HG02852 (cell line): ENCODE measurements at regions not wholly inside any gene's neighbourhood (a gene's known extent, or its start where the extent isn't known, plus 50 kb on each side); places are given as distances from the start of the nearest gene placed in this dataset.

Source experiments
- ATAC-seq: cut with Tn5 transposase; IDR thresholded peaks from one replicate; pipeline ENCODE4 v1.9.1; 2021; ENCODE audit warnings: mild to moderate bottlenecking, moderate library complexity; ENCODE audit not compliant: unreplicated experiment

DNA sequence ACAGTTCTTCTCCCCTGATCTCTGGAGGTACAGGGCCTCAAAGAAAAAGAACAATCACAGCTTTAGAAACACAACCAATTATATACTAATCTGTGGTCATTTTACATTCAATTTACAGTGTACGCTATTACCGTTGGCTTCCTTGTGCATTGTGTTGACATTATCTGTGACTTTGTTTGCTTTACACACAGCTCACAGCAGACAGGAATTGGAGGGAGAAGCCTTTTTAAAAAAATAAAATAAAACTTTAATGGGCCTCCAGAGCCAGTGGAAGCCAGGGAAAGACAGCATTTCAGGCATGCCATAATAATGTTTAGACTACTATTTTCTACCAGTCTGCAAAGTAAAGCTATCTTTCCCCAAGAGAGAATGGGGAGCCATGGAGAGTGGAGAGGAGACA lies 179.0 kb upstream of the ADO start:
- no peak for ATAC-seq

DNA sequence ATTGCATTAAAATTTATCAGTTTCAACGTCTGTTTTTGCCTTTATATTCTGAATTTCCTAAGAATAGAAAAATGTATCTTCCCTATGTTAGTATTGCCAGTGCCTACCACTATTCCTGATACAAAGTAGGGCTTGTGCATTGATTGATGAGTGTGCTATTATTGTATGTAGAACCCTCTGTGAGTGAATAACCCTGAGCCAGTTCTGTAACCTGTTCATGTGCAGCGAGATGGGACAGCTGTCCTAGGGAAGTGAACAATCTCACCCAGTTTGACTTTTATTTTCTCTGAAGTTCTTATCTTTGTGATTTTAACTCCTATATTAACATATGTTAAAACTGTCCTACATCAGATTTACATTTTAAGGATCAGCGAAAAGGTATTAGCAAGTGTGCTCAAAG lies 178.4 kb upstream of the ADO start:
- ATAC-seq = no peak

DNA sequence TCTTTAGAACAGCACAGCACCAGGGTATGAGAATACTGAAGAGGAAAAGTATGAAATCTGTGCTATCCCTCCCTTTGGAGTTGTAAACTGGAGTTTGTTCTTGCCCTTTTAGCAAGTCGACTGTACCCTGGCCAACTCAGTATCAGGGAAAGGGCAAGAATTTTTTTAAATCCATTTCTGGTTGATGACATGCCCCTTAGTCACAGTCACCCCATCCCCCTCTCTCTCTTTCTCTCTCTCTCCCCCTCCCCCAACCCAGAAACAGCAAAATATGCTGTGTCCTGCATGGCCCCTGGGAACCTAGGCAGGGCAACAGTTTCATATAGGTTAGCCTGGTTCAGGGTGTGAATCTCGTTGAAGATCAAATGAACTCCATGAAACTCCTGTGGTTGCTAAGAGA lies 177.7 kb upstream of the ADO start:
- ATAC-seq = no peak

DNA sequence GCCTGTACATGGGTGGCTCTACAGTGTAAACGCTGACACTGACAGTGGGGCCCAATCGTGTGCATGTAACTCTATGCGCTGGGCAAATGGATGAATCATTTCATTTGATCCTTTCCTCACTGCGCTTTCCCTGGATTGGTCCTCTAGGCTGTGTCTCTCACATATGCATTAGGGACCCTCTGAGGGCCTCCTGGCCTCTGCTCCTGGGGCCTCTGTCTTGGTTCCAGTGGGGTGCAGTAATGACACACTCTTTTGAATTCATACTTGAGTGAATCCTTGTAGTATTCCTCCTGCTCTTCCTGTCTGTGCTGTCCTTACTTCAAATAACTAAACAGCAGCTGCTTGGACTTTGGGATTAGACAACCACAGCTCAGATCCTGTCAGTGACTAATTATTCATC lies 176.5 kb upstream of the ADO start:
- no peak for ATAC-seq

DNA sequence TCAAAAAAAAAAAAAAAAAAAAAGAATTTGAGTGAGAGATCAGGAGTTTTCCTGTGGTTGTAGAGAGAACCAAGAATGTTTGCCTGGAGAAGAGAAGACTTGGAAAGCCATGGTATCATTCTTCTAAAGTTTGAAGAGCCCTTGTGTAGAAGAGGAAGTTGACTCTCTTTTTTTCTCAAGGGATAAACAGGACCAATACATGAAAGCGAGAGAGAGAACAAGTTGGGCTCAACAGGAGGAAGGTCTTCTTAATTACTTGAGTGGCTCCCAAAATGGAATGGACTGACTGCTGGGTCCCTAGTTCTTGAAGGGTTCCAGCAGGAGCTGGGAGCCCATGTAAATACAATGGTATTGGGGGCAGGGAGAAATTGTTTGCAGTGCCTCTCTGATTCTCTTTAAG lies 173.3 kb upstream of the ADO start:
- ATAC-seq = no peak

- ATAC-seq = peak; percentile 80
Measured at GRCh38 chr10:62632071-62632809, 172.3 kb upstream of the ADO start.

DNA sequence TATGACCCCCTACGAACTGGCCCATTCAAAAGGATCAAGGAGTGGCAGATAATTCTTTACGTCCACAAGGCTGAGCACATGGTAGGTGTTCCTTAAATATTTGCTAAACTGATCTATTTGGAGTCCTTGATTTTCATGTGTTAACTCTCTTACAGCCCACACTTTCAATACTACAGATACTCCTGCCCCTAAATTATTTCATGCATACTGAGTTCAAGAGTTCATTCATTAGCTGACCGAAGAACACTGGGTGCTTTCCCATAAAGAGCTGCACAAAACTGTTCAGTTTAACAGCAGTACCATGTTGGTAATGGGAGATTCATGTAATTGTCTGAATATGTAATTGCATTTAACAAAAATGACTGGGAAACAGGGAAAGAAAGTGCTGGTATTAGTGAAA lies 170.5 kb upstream of the ADO start:
- ATAC-seq = no peak

DNA sequence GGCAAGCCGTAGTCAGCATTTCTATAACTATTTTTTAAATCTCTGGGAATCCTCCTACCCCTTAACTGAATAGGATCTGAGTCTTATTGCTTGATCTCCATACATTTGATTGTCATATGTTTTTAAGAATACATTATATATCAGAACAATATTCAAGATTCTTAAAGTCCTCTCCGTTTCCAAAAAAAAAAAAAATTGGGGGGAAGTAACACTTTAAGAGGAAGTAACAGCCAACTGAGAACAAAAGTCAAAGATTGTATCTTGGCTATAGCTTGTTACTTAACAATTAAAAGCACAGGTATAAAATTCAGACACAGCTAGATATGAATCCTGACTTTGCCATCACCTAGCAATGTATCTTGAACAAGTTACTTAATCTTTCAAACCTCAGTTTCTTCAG lies 169.9 kb upstream of the ADO start:
- ATAC-seq = no peak

GRCh38 chr10:62635127-62635526 lies 169.4 kb upstream of the ADO start:
- ATAC-seq = no peak

- ATAC-seq = no peak
Measured at GRCh38 chr10:62636825-62637248, 167.7 kb upstream of the ADO start.

- ATAC-seq = peak; percentile 57
Measured at GRCh38 chr10:62637249-62638061, 167.1 kb upstream of the ADO start.

- peak; percentile 40 for ATAC-seq
Measured at GRCh38 chr10:62638062-62638477, 166.4 kb upstream of the ADO start.

- ATAC-seq = no peak
Measured at GRCh38 chr10:62639144-62639543, 165.4 kb upstream of the ADO start.

DNA sequence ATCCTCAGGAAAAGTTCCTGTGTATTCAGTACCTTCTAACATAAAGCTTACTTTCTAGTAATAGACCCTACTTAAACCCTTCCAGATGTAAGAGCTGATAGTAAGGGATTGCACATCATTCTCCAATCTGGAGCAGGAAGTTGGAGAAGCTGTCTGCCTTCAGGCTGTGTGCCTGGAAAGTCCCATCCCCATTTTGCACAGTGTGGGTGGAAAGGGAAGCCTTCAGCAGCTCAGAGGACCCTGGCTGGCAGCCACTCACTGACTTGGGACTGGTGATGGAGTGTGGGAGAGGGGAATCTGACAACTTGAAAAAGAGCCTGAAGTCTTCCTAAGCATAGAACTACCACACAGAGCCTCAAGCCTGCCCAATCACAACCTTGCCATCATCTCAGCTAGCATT lies 164.1 kb upstream of the ADO start:
- no peak for ATAC-seq

DNA sequence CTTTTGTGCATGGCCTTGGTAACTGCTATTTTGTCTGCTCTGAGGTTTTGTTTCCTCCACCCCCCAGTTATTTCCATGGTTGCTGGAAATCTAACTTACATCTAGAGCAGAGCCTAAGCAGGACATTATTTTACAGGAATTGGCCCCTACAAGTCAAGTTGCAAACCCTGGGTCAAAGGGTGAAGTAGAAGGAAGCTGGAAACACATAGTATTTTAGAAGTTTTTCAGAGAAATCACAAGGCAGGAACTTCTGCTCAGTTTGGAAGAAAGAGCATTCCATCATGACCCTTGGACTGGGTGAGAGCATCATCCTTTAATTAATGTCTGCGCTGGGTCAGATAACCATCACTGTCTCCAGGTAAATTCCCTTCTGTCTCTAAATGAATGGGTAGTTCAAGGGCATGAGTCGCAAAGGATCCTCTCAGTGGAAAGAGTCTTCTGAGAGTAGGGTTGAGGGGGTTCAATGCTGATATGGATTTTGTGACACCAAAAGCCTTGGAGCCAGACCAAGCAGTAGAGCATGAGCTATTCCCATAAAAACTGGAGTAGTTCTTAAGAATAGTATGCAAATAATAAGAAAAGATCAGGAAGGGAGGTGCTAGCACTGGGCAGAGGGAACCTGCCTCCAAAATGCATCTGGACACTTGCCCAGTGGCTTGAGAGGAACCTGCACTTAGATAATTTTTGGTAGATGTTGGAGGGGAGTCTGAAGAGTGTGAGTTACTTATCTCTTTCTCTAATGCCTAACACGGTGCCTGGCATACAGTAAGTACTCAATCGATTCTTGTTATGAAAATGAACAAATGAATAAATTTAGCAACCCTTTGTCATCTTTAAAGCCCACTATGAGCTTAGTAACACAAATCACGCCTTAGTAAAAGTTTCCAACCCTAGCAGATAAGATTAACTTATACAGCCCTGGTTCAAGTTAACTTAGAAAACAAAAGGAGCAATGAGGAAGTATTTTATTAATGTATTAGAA lies 160.6 kb upstream of the ADO start:
- ATAC-seq = no peak

- no peak for ATAC-seq
Measured at GRCh38 chr10:62647375-62648092, 157.0 kb upstream of the ADO start.

GRCh38 chr10:62648921-62649320 lies 155.6 kb upstream of the ADO start:
- no peak for ATAC-seq

GRCh38 chr10:62650411-62650810 lies 154.1 kb upstream of the ADO start:
- ATAC-seq = no peak

- ATAC-seq = no peak
Measured at GRCh38 chr10:62651341-62651740, 153.2 kb upstream of the ADO start.

GRCh38 chr10:62652114-62652513 lies 152.4 kb upstream of the ADO start:
- ATAC-seq = no peak

DNA sequence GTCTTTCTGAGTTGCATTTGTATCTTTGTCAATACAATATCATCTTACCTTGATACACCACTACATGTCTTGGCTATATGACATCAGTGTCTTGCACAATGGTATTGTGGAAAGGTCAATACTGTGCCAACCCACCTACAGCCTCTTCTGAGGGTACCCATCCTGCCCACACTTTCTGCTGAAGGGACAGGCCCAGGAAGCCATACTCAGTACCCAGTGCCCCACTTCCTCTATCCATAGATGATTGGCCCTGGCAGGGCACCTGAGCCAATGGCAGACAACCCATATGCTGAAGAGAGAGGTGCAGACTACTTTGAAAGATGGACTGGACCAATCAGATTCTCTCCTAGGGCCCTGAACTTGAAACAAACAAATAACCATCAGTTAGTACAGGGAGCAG lies 152.0 kb upstream of the ADO start:
- no peak for ATAC-seq
